Central memory CD8-positive, alpha-beta T cell (primary cell): ENCODE measurements at regions not wholly inside any gene's neighbourhood (a gene's known extent, or its start where the extent isn't known, plus 50 kb on each side); places are given as distances from the start of the nearest gene placed in this dataset.

ENCODE experiments used
- ATAC-seq: fragments of 150-1000 bp; cut with Tn5 transposase; replicated peaks from 2 replicates; pipeline ENCODE4 v1.10.0; 2022; ENCODE audit warnings: mild to moderate bottlenecking, moderate FRiP score, moderate number of reproducible peaks; ENCODE audit not compliant: poor library complexity, severe bottlenecking; ENCODE audit errors: extremely low read depth
- DNase-seq, 2 donors: peaks; one replicate each; pipeline ENCODE4 v3.0.0; 2021; ENCODE audit warnings: low spot score in 2 of 2
- H3K27ac Mint-ChIP-seq: one replicate; pipeline ENCODE4 v1.8.0; 2022; ENCODE audit warnings: low read depth, mild to moderate bottlenecking, moderate library complexity, mixed read lengths
- H3K27me3 Mint-ChIP-seq: one replicate; pipeline ENCODE4 v1.8.0; 2022; ENCODE audit warnings: mixed read lengths
- H3K36me3 Mint-ChIP-seq: one replicate; pipeline ENCODE4 v1.8.0; 2022; ENCODE audit warnings: mild to moderate bottlenecking, moderate library complexity, mixed read lengths; ENCODE audit not compliant: insufficient read depth
- H3K4me1 Mint-ChIP-seq: one replicate; pipeline ENCODE4 v1.8.0; 2022; ENCODE audit warnings: mixed read lengths
- H3K4me3 Mint-ChIP-seq: one replicate; pipeline ENCODE4 v1.8.0; 2022; ENCODE audit warnings: mild to moderate bottlenecking, moderate library complexity, mixed read lengths
- H3K9me3 Mint-ChIP-seq: one replicate; pipeline ENCODE4 v1.8.0; 2022; ENCODE audit warnings: mixed read lengths

DNA sequence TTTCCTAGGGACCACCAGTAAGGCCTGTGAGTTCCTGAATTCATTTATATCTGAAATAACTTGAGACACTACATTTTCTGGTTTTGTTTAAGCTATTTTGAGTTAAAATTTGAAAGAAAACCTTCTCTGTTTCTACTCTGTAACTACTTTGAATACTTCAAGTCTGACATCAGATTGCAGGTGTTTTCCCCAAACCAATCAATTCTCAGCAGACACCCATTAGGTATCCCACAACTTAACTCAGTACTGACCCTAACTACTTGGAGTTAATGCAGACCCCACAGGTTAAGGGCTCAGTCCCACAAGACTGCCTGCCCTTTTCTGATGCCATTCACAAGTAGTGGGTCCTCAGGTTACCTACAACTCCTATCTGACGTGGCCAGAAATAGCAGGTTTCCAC is 1100.0 kb upstream of the SLIT2 start:
- H3K27ac Mint-ChIP-seq: no peak overlapping the region

DNA sequence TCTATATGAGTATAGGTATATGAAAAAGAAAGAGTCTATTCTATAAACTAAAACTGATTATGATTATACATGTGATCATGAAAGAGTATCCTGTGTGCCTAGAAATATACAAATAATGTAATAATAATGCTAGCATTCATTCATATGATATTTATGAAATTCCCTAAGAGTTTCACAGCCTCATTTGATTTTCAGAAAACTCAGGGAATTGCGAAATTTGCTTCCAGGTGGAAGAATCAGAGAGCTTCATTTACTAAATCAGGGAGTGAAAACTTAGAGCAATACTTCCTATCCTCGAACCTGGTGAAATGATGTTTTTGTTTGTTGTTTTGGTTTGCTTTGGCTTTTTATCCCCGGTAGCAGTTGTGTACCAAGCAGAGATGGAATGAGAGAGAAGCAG is 1105.7 kb upstream of the SLIT2 start:
- H3K4me1 Mint-ChIP-seq: no peaks in the 10 kb centered on the region

More for the DNA sequence above, 1100.0 kb upstream of the SLIT2 start:
- ATAC-seq: no peak
- Mint-ChIP-seq H3K4me3 (no peak overlapping the region), H3K4me1 (no peaks in the 10 kb centered on the region), H3K9me3 (peaks cover 19% of the 10 kb centered on the region), H3K36me3 (peaks cover 1% of the 10 kb centered on the region), H3K27me3 (no peaks in the 10 kb centered on the region)
- DNase-seq: no peak

DNA sequence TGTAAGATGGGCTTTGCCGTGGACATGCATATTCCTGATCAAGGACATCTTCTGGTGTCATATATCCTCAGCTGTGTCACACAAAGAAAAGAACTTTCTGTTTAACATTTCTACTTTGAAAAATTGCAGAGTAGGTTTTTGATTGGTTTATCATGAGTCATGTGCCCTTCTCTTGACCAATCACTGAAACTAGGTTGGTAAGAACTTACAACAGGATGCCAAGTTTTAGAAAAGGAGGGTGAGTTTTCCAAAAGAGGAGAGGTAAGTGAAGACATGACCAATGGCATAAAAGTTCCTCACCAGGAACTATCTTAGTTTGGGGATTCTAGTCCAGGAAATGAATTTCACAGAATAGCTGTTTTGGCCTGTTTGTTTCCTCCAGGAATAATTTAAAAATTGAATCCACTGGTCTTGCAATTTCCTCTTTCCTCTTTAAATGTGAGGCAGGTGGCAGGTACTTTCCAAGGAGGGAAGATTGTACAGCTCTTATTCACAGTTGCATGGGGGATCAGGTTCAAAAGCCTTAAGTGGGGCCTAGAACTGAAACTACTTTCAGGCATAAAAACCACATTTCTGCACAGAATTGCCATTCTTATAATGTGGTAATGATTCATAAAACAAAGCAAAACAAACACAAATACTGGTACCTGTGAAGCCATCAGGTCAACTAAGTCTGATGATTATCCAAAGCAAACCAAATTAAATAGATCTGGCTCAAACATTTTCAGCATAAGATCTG is 1114.5 kb upstream of the LCORL start:
- no peak for ATAC-seq
- no peaks in the 10 kb centered on the region for H3K36me3 Mint-ChIP-seq
- no peak for DNase-seq
- H3K27ac Mint-ChIP-seq: no peak overlapping the region
- H3K9me3 Mint-ChIP-seq: peaks cover 41% of the 10 kb centered on the region
- no peaks in the 10 kb centered on the region for H3K27me3 Mint-ChIP-seq
- H3K4me3 Mint-ChIP-seq: no peak overlapping the region
- no peaks in the 10 kb centered on the region for H3K4me1 Mint-ChIP-seq

More for the DNA sequence above, 1105.7 kb upstream of the SLIT2 start:
- H3K27me3 Mint-ChIP-seq: no peaks in the 10 kb centered on the region
- DNase-seq (no peak), ATAC-seq (no peak)
- no peak overlapping the region for H3K27ac Mint-ChIP-seq
- no peaks in the 10 kb centered on the region for H3K36me3 Mint-ChIP-seq
- H3K9me3 Mint-ChIP-seq: peaks cover 27% of the 10 kb centered on the region
- no peak overlapping the region for H3K4me3 Mint-ChIP-seq

DNA sequence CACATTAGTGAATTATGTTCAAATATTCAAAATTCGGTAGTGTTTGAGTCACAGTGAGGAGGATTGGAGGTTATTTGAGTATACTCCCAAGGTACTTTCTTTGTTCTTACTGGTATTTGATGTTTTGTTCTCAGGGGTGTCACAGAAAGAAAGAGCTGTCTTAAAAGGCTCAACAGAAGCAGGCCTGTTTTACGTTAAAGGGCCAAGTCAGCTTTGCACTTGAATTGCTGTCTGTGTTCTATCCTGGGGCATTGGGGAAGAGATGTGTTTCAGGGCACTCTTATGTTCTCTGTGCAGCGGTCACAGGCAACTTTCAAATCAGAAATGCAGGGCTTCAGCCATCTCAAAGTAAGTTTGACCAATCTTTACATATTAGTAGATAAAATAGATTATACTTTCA is 1113.1 kb upstream of the LCORL start:
- Mint-ChIP-seq H3K27me3 (no peaks in the 10 kb centered on the region), H3K9me3 (peaks cover 33% of the 10 kb centered on the region), H3K4me3 (no peak overlapping the region), H3K36me3 (no peaks in the 10 kb centered on the region), H3K27ac (no peak overlapping the region), H3K4me1 (no peaks in the 10 kb centered on the region)
- DNase-seq (no peak), ATAC-seq (no peak)

DNA sequence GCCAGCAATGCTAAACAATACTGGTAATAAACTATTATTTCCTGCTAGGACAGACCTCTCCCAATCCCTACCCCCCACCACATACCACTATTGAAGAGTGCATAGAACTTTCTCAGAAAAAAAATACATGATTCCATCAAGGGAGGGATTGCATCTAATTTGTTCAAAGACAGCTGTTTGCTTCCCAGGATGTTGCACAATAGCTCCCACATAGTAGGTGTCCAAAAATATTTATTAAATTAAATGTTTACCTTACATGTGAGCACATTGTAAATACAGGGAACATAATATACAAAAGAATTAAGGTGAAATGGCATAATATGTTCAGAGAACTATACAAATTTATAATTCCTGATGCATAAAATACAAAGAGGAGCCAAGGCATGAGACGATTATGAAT is 1111.8 kb upstream of the LCORL start:
- H3K4me3 Mint-ChIP-seq: no peak overlapping the region
- H3K27me3 Mint-ChIP-seq: no peaks in the 10 kb centered on the region
- H3K36me3 Mint-ChIP-seq: no peaks in the 10 kb centered on the region
- DNase-seq (no peak), ATAC-seq (no peak)
- H3K4me1 Mint-ChIP-seq: no peaks in the 10 kb centered on the region
- peaks cover 28% of the 10 kb centered on the region for H3K9me3 Mint-ChIP-seq
- no peak overlapping the region for H3K27ac Mint-ChIP-seq

DNA sequence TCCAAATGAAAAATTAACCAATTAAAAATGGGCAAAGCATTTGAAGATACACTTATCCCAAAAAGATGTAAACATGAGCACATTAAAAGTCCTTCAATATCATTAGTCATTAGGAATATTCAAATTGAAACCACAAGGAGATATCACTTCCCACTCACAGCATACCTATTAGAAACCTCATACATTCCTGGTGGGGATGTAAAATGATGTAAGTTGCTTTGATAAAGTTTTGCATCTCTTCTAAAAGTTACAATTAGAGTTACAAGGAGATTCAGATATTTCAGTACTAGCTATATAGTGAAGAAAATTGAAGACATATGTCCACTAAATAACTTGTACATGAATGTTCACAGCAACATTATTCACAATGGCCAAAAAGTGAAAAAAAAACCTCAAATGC is 1109.3 kb upstream of the LCORL start:
- Mint-ChIP-seq H3K27ac (no peak overlapping the region), H3K4me1 (no peaks in the 10 kb centered on the region), H3K36me3 (no peaks in the 10 kb centered on the region), H3K27me3 (no peaks in the 10 kb centered on the region), H3K4me3 (no peak overlapping the region), H3K9me3 (peaks cover 24% of the 10 kb centered on the region)
- DNase-seq: no peak
- no peak for ATAC-seq

DNA sequence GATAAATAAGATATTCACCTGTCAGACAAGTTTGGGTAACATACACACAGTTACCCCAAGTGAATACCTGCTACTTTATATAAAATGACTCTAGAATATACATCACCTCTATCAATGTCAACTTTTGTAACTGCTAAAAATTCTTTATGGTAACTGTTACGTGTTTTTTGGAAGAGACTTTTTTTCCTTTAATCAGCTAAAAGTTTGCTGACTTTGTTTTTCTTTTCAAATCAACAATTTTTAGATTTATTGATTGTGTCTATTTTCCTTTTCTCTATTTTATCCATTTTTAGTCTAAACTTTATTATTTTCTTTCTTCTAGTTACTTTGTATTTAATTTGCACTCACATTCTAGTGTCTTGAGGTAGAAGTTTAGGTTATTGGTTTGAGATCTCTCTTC is 1106.6 kb upstream of the LCORL start:
- H3K4me3 Mint-ChIP-seq: no peak overlapping the region
- DNase-seq (no peak), ATAC-seq (no peak)
- H3K27me3 Mint-ChIP-seq: no peaks in the 10 kb centered on the region
- H3K27ac Mint-ChIP-seq: no peak overlapping the region
- no peaks in the 10 kb centered on the region for H3K4me1 Mint-ChIP-seq
- no peaks in the 10 kb centered on the region for H3K36me3 Mint-ChIP-seq
- H3K9me3 Mint-ChIP-seq: peaks cover 35% of the 10 kb centered on the region

DNA sequence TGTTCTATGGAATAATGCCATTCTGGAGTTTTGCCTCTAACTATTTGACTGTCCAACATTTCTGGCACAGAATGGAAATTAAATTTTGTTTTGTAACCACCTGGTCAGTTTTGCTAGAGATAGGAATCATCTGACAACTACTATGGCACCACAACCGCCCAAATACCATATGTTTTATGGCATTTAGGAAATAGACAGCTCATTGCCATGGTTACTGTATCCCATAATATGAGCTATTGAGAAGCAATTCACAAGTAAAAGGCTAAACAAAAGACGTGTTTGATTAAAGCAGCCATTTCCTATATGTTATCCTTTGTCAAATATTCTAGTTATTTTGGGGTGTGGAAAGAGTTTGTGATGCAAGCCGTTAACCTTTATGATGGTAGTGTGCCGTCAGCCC is 1105.3 kb upstream of the LCORL start:
- ATAC-seq (no peak), DNase-seq (no peak)
- no peaks in the 10 kb centered on the region for H3K27me3 Mint-ChIP-seq
- H3K27ac Mint-ChIP-seq: no peak overlapping the region
- peaks cover 26% of the 10 kb centered on the region for H3K9me3 Mint-ChIP-seq
- H3K36me3 Mint-ChIP-seq: no peaks in the 10 kb centered on the region
- H3K4me1 Mint-ChIP-seq: no peaks in the 10 kb centered on the region
- H3K4me3 Mint-ChIP-seq: no peak overlapping the region

DNA sequence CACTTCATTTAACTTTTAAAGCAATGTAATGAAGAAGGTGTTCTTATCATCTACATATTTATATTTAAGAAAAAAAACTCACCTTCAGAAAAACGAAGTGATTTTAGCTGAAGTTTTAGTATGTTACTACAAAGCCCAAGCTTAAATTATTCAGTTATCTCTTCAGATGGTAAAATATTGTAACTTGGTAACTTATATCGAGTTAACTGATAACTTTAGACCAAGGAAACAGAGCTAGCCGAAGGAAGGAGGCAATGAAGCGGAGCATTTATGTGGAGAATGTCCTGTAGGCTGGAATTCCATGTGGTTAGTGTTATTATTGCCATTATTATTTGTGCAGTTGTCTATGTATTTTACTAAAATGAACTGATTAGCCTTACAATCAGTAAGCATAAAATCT is 1102.1 kb upstream of the LCORL start:
- Mint-ChIP-seq H3K27ac (no peak overlapping the region), H3K27me3 (no peaks in the 10 kb centered on the region), H3K4me1 (no peaks in the 10 kb centered on the region), H3K9me3 (peaks cover 28% of the 10 kb centered on the region), H3K36me3 (no peaks in the 10 kb centered on the region), H3K4me3 (no peak overlapping the region)
- ATAC-seq (no peak), DNase-seq (no peak)

DNA sequence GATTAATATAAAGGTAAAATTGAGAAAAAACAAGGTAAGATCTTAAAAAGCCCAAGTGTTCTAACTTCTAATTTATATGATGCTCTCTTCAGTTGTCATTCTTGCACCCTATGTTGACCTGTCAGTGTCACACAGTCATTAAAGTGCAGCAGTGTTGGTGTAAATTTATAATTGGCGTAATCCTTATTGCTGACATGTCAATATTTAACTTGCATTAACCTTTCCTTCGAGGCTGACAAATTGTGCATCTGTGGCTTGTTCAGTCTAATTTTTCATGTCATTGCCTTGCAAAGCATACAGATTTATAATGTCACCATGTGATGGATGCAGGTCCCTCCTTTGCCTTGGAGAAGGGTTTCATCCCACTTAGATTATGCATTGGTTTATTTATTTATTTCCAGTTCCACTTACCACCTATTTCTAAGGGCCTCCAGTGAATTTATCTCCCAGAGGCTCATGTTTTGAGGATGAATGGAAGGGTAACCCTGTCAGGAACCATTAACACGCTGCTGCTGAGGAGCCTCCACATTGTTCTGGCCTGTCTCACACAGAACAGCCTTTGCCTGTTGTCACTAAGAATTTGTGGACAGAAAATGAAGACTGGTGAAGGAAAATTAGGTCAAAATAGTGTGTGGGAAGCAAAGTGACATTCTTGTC is 1098.5 kb upstream of the LCORL start:
- DNase-seq: no peak
- no peak overlapping the region for H3K27ac Mint-ChIP-seq
- no peaks in the 10 kb centered on the region for H3K27me3 Mint-ChIP-seq
- H3K4me3 Mint-ChIP-seq: no peak overlapping the region
- H3K9me3 Mint-ChIP-seq: peaks cover 23% of the 10 kb centered on the region
- no peaks in the 10 kb centered on the region for H3K36me3 Mint-ChIP-seq
- no peaks in the 10 kb centered on the region for H3K4me1 Mint-ChIP-seq
- no peak for ATAC-seq

DNA sequence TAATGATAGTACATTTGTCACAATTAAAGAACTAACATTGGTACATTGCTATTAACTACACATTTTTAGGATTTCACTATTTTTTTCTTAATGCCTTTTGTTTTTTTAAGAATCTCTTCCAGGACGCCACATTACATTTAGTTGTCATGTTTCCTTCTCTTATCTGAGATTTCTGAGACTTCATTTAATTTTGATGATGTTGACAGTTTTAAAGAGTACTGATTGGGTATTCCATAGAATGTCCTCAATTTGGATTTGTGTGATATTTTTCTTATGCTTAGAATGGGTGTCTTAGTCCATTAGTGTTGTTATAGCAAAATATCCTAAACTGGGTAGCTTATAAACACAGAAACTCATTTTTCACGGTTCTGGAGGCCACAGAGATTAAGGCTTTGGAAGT is 1095.5 kb upstream of the LCORL start:
- ATAC-seq: no peak
- H3K4me1 Mint-ChIP-seq: no peaks in the 10 kb centered on the region
- H3K36me3 Mint-ChIP-seq: no peaks in the 10 kb centered on the region
- no peaks in the 10 kb centered on the region for H3K27me3 Mint-ChIP-seq
- no peak overlapping the region for H3K4me3 Mint-ChIP-seq
- no peak overlapping the region for H3K27ac Mint-ChIP-seq
- no peak for DNase-seq
- peaks cover 17% of the 10 kb centered on the region for H3K9me3 Mint-ChIP-seq

DNA sequence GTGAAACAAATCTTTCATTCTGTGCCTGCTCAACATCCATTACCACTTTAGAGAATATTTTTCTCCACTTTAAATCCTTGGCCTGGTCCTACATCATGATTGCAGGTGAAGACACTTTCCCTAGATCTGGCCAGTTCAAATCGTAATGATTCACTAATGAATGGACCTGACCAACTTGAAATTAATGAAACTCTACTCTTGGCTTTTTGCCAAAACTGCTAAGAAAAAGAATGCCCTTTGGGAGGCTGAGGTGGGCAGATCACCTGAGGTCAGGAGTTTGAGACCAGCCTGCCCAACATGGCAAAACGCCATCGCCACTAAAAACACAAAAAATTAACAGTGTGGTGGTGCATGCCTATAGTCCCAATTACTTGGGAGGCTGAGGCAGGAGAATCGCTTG is 1082.6 kb upstream of the LCORL start:
- Mint-ChIP-seq H3K27ac (no peak overlapping the region), H3K4me3 (no peak overlapping the region), H3K9me3 (peaks cover 38% of the 10 kb centered on the region), H3K36me3 (no peaks in the 10 kb centered on the region), H3K4me1 (no peaks in the 10 kb centered on the region), H3K27me3 (no peaks in the 10 kb centered on the region)
- ATAC-seq (no peak), DNase-seq (no peak)

DNA sequence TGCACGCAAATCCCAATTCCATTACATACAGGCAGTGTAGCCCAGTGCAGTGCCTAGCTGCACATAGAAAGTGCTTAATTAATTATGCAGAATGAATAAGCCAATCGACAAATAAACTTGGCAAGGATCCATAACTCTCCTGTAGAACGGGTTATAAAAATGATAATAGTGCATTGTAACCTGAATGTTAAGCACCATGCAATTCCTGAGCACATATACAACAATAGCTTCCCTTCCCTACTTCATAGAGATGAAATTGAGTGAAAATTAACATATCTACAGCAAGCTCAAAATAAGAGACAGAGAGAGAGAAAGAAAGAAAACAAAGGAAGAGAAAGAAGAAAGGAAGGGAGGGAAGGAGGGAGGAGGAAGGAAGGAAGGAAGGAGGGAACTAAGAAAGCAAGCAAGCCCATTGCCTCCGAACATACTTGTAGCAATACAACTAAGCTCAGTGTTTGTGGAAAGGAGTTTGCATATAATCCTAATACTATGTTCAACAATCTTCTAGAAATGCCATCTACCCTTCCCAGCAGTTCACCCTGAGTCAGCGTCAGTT is 1074.0 kb upstream of the LCORL start:
- DNase-seq: no peak
- H3K27ac Mint-ChIP-seq: no peak overlapping the region
- peaks cover 18% of the 10 kb centered on the region for H3K9me3 Mint-ChIP-seq
- ATAC-seq: no peak
- no peaks in the 10 kb centered on the region for H3K36me3 Mint-ChIP-seq
- no peaks in the 10 kb centered on the region for H3K27me3 Mint-ChIP-seq
- H3K4me3 Mint-ChIP-seq: no peak overlapping the region
- no peaks in the 10 kb centered on the region for H3K4me1 Mint-ChIP-seq
